GM12892 (cell line): ENCODE measurements at regions not wholly inside any gene's neighbourhood (a gene's known extent, or its start where the extent isn't known, plus 50 kb on each side); places are given as distances from the start of the nearest gene placed in this dataset.
"Not testable (repeated sequence)": the region's sequence is repeated elsewhere in the genome, so short reads cannot be mapped to it uniquely, and the experiment has no call there.

Source experiments
- DNase-seq: peaks from one replicate; pipeline ENCODE4 v3.0.0; 2011; ENCODE audit not compliant: insufficient read length
- FAIRE-seq: peaks from 2 replicates; lab custom pipeline; 2011; peaks lifted over from hg19 to GRCh38; lab: Jason Lieb, UNC
- POLR2A ChIP-seq: IDR thresholded peaks from 2 replicates; pipeline ENCODE4 v1.6.1; 2011; ENCODE audit warnings: low read depth, low read length, control low read depth
- POLR2AphosphoS5 ChIP-seq: IDR thresholded peaks from 2 replicates; pipeline ENCODE4 v1.6.1; 2011; ENCODE audit warnings: low read depth, low read length, control low read depth
- TAF1 ChIP-seq: IDR thresholded peaks from 2 replicates; pipeline ENCODE4 v1.6.1; 2011; ENCODE audit warnings: low read depth, mild to moderate bottlenecking, control low read depth, low read length, borderline replicate concordance

DNA sequence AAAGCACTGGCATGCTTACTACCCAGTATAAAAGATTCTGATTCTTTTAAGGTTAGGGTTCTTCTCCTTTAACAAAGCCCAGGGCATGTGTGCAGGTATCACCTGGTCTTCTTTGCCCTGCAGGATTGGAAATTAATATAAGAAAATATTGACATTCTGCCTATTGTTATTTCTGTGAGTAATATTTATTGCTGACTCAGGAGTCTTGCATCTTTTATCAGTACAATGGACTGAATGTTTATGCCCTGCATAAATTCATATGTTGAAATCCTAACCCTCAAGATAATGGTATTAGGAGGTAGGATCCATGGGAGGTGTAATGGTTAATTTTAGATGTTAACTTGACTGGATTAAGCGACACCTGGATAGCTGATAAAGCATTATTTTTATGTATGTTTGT lies 189.0 kb downstream of the LRRC70 start:
- FAIRE-seq (no peak), DNase-seq (no peak)
- TF ChIP-seq POLR2AphosphoS5 (no peak), POLR2A (no peak), TAF1 (no peak)

- FAIRE-seq (no peak), DNase-seq (no peak)
- TF ChIP-seq POLR2A: no peak
- no peak for TF ChIP-seq TAF1
- TF ChIP-seq POLR2AphosphoS5: no peak
Observed at GRCh38 chr5:62767077-62767476, 188.5 kb downstream of the LRRC70 start.

DNA sequence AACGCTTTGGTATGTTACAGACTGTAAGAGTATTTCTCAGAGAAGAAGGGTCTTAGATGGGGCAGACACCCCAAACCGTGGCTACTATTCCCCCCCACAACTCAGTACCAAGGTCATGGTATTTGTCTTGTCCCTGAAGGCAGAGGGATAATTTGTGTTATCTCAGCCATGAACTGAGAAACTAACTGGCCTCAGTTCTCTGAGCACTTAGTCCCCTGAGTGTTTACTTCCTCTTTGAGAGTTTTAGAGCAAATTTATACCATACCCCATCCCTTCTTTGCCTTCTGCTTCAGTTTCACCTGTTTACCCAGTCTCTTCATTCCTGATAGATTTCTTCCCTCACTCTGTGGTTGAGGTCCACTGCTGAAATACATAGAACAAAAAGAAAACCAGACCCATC lies 183.9 kb downstream of the LRRC70 start:
- no peak for FAIRE-seq
- no peak for TF ChIP-seq TAF1
- TF ChIP-seq POLR2A: no peak
- no peak for TF ChIP-seq POLR2AphosphoS5

DNA sequence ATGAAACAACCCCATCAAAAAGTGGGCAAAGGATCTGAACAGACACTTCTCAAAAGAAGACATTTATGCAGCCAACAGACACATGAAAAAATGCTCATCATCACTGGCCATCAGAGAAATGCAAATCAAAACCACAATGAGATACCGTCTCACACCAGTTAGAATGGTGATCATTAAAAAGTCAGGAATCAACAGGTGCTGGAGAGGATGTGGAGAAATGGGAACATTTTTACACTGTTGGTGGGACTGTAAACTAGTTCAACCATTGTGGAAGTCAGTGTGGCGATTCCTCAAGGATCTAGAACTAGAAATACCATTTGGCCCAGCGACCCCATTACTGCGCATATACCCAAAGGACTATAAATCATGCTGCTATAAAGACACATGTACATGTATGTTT lies 179.1 kb downstream of the LRRC70 start:
- FAIRE-seq, DNase-seq: not testable (repeated sequence)

More for the DNA sequence above, 183.9 kb downstream of the LRRC70 start:
- no peak for DNase-seq

GRCh38 chr5:62752998-62753367 lies 174.4 kb downstream of the LRRC70 start:
- not testable (repeated sequence) for DNase-seq, FAIRE-seq

- not testable (repeated sequence) for FAIRE-seq, DNase-seq
Observed at GRCh38 chr5:62752056-62752997, 173.7 kb downstream of the LRRC70 start.

- no peak for FAIRE-seq
- TF ChIP-seq POLR2AphosphoS5: no peak
- TF ChIP-seq POLR2A: no peak
- TF ChIP-seq TAF1: no peak
- DNase-seq: no peak
Observed at GRCh38 chr5:62742207-62742606, 163.6 kb downstream of the LRRC70 start.

- no peak for DNase-seq
- no peak for TF ChIP-seq POLR2AphosphoS5
- no peak for TF ChIP-seq POLR2A
- no peak for TF ChIP-seq TAF1
- no peak for FAIRE-seq
Observed at GRCh38 chr5:62741761-62742160, 163.1 kb downstream of the LRRC70 start.

DNA sequence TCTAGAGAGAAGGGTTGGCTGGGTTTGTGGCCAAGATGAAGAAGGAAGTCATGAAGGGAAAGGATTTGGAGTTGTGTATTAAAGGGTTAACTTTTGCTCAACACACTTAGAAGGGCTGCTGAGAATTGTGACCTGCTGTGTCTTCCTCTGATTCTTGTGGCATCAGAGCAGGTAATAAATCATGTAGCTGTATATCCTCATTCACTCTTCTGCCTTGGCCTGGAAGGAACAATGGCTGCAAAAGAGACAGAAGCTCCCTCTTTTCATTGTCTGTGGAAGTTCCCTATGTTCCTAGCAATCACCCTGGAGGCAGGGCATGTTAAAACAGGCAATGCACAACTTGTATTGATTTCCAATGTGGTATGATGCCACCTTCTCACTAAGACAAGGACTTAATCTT lies 159.1 kb downstream of the LRRC70 start:
- FAIRE-seq (no peak), DNase-seq (no peak)
- no peak for TF ChIP-seq POLR2AphosphoS5
- TF ChIP-seq POLR2A: no peak
- TF ChIP-seq TAF1: no peak

DNA sequence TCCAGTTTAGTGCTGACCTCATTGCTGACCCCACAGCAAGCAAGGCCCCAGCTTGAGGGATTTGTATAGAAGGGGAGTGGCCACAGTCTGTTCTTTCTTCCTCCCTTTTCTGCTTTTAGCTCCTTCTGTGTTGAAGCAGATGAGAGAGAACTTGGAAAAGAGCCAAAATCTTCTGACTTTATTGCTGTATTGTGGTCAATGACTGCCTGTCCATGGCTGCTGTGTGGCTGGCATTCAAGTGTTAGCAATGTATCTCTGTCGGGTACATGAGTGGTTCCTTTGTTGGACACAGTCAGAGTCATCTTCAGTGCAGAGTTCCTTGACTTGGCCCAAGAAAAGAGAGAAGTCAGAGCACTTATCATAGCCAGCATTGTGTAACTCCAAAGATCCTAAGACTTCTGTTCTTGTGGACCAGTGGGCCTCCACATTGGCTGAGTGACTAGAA lies 154.1 kb downstream of the LRRC70 start:
- no peak for TF ChIP-seq POLR2AphosphoS5
- TF ChIP-seq POLR2A: no peak
- no peak for TF ChIP-seq TAF1
- no peak for FAIRE-seq

DNA sequence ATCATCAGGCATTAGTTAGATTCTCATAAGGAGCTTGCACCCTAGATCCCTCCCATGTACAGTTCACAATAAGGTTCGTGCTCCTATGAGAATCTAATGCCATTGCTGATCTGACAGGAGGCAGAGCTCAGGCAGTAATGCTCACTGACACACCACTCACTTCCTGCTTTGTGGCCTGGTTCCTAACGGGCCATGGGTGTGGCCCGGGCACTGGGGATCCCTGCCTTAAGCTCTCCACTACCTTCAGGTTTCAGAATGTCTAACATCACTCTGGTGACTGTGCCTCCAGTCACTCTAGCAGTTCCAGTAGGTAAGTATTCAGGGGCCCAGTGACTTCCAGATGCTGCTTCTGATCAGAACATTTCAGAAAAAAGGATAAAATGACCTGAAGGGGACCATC lies 152.4 kb downstream of the LRRC70 start:
- TF ChIP-seq POLR2AphosphoS5 (no peak), TAF1 (no peak), POLR2A (no peak)

More for the DNA sequence above, 154.1 kb downstream of the LRRC70 start:
- DNase-seq: no peak

DNA sequence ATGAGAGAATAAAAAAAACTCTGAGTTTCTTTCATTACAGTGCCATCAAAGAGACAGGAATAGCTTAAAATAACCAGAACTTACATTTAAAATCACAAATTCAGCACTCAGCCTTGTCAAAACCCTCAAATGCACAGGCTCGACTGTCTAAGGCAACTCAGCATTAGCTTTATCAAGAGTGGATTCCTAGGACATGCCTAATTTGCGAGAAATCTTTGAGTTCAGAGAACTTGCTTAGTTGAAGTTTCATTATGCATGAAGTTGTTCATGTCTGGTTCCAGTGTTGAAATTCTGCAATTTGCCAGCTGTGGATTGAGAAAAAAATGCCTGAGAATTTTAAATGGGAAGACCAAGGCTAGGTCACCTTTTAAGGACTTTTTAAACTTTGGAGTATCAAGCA lies 151.1 kb downstream of the LRRC70 start:
- no peak for DNase-seq

More for the DNA sequence above, 152.4 kb downstream of the LRRC70 start:
- DNase-seq (no peak), FAIRE-seq (no peak)

DNA sequence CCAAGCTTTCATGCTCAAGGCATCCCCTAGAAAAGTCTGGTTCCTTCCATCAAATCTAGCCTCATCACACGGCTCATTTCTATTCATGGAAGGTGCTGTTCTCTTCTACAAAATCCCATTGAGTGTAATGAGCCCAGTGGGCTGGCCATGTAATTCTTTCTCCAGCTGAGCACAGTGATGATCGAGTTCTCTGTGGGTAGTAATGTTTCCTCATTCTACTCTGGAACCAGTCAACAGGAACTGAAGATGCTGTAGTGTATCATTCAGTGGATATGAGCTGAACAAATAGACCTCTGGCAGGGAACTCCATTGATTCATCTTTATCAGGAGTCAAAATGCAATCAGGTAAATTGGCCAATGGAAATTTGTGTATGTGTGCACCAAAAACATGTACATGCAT lies 149.2 kb downstream of the LRRC70 start:
- DNase-seq (no peak), FAIRE-seq (no peak)
- TF ChIP-seq TAF1 (no peak), POLR2AphosphoS5 (no peak), POLR2A (no peak)

More for the DNA sequence above, 151.1 kb downstream of the LRRC70 start:
- FAIRE-seq: no peak
- TF ChIP-seq POLR2AphosphoS5: no peak
- TF ChIP-seq POLR2A: no peak
- no peak for TF ChIP-seq TAF1
